Myocyte (in vitro differentiated cells): ENCODE measurements at regions not wholly inside any gene's neighbourhood (a gene's known extent, or its start where the extent isn't known, plus 50 kb on each side); places are given as distances from the start of the nearest gene placed in this dataset.

Experiments used
- DNase-seq: peaks from one replicate; pipeline ENCODE4 v3.0.0-alpha.2; 2012; ENCODE audit warnings: low read depth

- no peak for DNase-seq
Observed at GRCh38 chr3:124091716-124092115, 99.8 kb upstream of the ROPN1 start.

DNA sequence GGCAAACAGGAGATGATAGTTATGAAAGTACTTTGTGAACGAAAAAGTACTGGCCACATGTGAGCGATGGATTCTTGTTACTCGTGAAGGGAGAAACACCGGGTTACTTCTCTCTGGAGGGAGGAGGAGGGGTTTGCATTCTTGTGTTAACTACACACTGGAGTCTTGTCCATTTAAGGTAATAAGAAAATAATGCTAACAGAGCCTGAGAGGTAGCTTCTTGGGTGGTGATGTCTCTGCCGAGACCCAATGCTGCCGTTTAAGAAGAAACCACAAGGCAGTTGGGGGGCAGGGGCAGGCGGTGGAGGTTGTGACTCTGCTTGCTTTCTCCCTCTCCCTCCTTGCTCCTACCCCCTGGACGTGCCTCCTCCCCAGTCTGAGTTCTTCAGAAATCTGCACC lies 100.9 kb upstream of the ROPN1 start:
- no peak for DNase-seq

GRCh38 chr3:124094496-124094895 lies 102.6 kb upstream of the ROPN1 start:
- no peak for DNase-seq

DNA sequence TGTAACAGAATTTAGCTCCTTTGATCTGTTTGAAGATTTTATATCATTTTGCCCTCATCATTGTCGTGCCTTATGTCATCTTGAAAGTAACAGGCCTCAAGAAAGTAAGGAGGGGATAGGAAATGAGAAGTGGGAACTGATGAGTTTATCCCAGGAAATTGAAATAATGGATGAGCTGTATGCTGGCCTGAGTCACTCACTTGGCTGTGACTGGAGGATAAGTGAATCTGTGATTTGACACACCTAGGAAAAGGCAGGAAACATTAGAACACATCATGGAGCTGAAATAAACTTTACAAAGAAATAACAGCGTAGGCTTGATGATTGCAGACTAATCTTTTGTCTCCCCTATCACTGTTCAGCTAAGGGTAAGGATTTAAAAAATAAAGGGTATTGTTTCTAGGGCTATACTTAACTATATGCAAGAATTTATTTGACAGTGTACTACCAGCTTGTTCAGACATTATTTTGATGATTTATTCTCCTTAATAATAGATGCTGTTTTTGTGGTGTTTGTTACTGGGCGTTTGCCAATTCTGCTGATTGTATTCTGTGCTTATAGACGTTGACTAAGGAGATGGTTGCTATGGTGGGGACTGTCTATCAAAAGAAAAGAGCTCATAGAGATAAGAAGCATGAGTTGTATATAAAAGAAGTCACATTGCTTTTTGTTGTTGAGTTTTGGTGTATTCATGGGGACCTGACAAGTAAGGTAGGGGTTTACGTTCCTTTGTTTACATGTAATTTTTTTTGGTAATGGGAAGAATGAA lies 105.6 kb upstream of the ROPN1 start:
- DNase-seq, result no peak

- no peak for DNase-seq
Observed at GRCh38 chr3:124101643-124102042, 109.7 kb upstream of the ROPN1 start.

DNA sequence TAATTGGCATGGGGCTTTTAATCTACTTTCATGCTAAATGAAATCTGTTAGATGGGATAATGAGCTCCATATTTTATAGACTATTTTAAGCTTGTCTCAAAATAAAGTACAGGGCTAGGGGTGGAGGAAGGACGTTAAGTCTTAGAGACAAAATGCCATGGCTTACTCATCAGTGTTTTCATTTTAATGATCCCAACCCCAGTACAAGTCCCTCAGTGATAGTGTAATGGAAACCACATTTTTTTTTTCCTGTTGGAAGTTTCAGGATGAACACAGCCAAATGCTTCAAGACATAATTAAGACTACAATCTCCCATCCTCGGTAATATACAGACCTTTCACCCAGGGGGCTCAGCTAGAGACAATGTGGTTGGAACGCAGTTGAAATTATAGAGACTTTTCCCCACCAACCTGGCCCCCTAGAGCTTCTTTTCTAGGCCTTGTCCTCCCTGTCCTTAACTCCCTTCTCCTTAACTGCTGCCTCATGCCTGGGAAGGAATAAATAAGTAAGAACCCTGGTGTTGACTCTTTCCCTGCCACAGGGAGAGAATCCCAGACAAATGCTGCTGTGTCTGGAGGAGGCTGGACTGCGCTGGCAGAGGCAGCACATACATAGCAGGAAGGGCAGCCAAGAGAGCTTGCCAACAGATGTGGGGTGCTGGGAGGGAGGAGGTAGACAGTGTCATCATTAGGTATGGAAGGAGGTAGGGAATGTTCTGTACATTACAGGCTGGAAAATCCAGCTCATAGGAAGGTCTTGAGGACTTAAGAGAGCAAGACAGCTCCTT lies 115.4 kb upstream of the ROPN1 start:
- no peak for DNase-seq

DNA sequence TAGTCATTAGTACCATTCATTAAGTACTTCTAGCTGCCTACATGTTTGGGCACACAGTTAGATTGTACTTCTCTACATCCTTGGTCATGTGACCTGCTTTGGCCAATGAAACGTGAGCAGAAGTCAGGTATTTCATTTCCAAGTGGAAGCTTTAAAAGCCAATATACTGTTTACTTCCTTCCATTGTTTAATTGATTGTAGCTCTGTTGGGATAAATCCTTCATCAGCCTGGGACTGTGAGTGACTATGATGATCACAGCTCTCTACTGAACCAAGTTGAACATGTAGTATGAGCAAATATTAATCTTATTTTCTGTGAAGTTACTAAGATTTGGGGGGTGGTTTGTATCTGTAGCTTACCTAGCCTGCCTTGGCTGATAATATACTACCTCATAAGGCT lies 116.5 kb upstream of the ROPN1 start:
- no peak for DNase-seq

GRCh38 chr3:124113485-124113884 lies 121.6 kb upstream of the ROPN1 start:
- no peak for DNase-seq

GRCh38 chr3:124115279-124115678 lies 123.4 kb upstream of the ROPN1 start:
- DNase-seq, result no peak

- no peak for DNase-seq
Observed at GRCh38 chr3:124115956-124116355, 124.0 kb upstream of the ROPN1 start.

DNA sequence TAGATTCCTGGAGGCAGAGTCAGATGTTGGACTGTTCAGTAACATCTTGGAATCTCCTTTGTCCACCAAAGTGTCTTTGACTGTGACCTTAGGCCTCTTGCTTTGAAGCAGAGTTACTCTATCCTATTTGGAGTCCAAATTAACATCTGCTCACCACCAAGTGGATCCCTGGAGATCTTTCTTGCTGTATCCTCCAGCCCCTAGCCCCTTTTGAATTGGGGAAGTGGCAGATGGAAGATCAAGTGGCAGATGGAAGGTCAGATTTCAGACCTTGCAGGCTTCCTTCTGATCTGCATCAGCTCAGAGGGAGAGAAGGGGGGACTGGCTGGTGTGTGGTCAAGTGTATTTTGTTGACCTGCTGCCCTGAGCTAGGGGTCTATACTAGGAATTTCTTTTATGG lies 125.0 kb upstream of the ROPN1 start:
- DNase-seq, result no peak

DNA sequence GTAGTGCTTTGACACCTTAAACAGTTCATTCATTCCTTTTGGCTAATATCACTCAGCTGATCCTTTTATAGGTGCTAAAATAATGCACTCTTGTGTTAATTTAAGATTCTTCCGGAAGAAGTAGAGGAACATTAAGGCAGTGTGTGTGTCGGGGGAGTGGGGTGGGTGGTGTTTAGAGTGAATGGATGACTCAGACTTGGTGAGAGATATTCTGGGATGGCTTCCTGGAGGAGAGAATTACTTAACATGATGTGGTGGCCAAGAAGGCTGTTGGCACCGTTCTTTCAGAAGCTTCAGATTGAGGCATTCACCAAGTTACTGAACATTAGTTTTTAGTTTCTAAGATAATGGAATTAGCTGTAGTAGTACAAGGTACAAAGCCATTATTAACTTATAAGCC lies 125.6 kb upstream of the ROPN1 start:
- DNase-seq, result no peak

DNA sequence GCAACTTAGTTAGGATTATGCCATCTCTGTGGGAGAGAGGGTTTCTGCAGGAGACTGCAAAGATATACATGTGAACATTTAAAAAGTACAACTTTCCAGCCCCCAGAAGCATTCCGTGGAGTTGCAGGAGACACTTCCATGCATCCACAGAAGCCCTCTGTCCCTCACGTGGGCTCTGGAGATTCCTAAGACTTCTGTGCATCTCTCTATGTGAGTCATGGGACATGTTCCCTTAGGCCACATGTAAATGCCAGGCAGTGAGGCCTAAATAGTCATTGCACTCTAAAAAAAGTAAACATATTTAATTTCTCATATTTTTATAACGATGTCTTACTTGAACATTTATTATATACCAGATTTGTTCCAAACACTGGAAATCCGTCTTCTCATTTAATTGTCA lies 126.5 kb upstream of the ROPN1 start:
- no peak for DNase-seq

- no peak for DNase-seq
Observed at GRCh38 chr3:124119056-124119716, 127.3 kb upstream of the ROPN1 start.

- no peak for DNase-seq
Observed at GRCh38 chr3:124121379-124122312, 129.7 kb upstream of the ROPN1 start.

DNA sequence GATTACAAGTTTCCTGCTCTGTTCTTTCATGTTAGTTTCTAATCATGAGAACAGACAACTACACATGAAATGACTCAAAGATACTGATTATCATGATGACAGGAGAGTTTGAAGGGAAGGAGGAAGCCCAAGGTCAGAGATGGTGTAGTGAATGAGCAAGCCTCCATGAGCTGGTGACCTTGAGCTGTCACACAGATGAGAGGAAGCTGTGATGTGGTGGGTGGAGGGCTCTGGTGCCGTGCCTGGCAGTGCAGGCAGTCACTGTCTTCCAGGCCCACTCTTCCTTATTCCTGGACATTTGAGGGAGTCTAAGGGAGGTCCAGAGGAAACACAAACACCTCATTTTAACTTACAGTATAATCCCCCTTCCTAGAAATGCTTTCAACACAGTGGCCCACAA lies 133.4 kb upstream of the ROPN1 start:
- no peak for DNase-seq

- DNase-seq, result no peak
Observed at GRCh38 chr3:124126436-124127023, 134.6 kb upstream of the ROPN1 start.

DNA sequence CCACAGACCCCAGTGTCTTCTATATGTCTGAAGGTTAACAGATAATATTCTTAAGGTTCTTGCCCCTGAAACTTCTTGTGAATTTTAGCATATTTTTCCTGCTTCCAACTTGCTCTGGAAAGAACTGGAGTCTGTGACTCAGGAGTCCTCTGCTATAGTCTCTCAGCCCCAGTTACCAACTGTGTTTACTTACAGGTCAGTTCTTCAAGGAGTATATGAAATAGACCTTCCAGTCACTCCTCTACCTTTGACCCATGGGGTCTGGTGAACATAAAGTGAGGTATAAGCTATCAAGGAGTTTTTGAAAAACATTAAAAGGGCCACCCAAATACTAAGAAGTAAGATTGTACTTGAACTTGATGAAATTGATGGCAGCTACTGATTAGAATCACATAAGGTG lies 139.2 kb upstream of the ROPN1 start:
- no peak for DNase-seq

DNA sequence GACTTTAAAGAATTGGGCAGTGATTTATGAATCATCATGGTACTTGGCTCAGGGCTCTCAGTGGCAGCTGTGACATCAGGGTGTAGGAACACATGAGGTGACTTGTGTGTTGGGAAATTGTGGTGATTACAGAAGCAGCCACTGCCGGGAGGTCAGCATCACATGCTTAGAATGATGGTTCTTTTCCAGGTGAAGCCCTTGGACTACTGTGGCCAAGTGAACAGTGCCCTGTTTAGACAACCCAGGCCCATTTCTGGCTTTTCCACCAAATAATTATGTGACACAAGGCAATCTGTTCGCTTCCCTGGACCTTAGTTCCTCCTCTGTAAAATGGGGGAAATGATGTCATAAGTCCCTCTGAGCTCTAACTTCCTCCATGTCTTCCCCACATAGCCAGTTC lies 139.7 kb upstream of the ROPN1 start:
- peak; percentile 24 for DNase-seq

DNA sequence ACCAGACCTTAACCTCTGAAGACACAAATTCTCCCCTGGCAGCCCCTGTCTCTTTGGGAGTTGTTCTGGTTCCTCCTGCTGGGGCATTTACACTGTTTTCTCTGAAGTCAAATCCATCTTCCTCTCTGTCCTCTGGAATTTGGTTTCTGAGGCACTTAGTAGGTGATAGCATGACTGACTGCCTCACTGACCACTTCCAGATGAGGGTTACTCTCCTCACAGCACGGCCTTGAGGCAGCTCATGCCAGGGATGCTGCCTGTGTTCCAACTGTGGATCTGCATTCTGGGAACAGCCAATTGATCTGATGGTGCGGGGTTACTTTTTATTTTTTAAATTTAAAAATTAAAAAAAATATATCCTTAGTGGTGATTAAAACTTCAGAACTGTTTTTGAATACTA lies 140.9 kb upstream of the ROPN1 start:
- DNase-seq, result no peak
